ENCODE measurements at regions not wholly inside any gene's neighbourhood (a gene's known extent, or its start where the extent isn't known, plus 50 kb on each side); places are given as distances from the start of the nearest gene placed in this dataset.
A peak's percentile ranks its signal among the peaks of the same experiment; 100 is the strongest.

- Histone ChIP-seq H3K9me3 (no peaks in the 10 kb centered on the region), H3K4me1 (peaks cover 55% of the 10 kb centered on the region), H3K4me3 (no peak overlapping the region), H3K4me2 (peak overlapping the region; percentile 32; the same call in 1 of the 3 replicates), H3K27ac (peak overlapping the region; percentile 51 to 52; a peak in 3 of 6 replicates)
- TF ChIP-seq POLR2A (IDR thresholded peaks at IDR 0.05; ENCODE audit: low read length) (no peak), RNF2 (IDR thresholded peaks at IDR 0.05; ENCODE audit: borderline replicate concordance, low read depth) (no peak), CTCF (IDR thresholded peaks at IDR 0.05) (no peak), ZC3H11A (IDR thresholded peaks at IDR 0.05) (no peak), ATOH8 (CRISPR knock-in tag; IDR thresholded peaks at IDR 0.05; ENCODE audit: low read depth) (no peak), RAD21 (conservative IDR thresholded peaks at IDR 0.05 in 1 of 2, IDR thresholded peaks at IDR 0.05 in 1 of 2) (no peak), TP53 (CRISPR knock-in tag; IDR thresholded peaks at IDR 0.05) (no peak), FOSL2 (IDR thresholded peaks at IDR 0.05) (no peak), FOSL2 (CRISPR knock-in tag; IDR thresholded peaks at IDR 0.05) (no peak), RARB (CRISPR knock-in tag; IDR thresholded peaks at IDR 0.05) (no peak), EHMT2 (IDR thresholded peaks at IDR 0.05; ENCODE audit: low read depth) (no peak), MYC (IDR thresholded peaks at IDR 0.05; ENCODE audit: borderline replicate concordance, low read length) (no peak), TFCP2L1 (CRISPR knock-in tag; IDR thresholded peaks at IDR 0.05) (no peak)
- 29% methylated on average over 2 of the region's 2 CpGs for WGBS (ENCODE audit: missing lambda C conversion rate)
- peak; percentile 99 for FAIRE-seq
- no peak for ATAC-seq
- CTCF ChIA-PET = interaction anchor here (0.7 kb wide), 1 partner anchor 53 kb away, joined by 3 read pairs; no protein-coding TSS in a partner anchor
- POLR2A ChIA-PET = no interaction called here
- DNase-seq (ENCODE audit: low read depth in 1 of 2, low spot score in 1 of 2) = no peak
These were observed 61.9 kb upstream of the FAM47B start for GRCh38 chrX:34880656-34881055.

GRCh38 chrX:34881671-34882070 is 60.9 kb upstream of the FAM47B start:
- ChIA-PET POLR2A (interaction anchor here (0.7 kb wide), 1 partner anchor 47 kb away, joined by 7 read pairs; no protein-coding TSS in a partner anchor), CTCF (no interaction called here)
- H3K27ac ChIP-seq = peak overlapping the region; percentile 45 to 52; a peak in 3 of 6 replicates
- TF ChIP-seq ELK1 (IDR thresholded peaks at IDR 0.05; ENCODE audit: low read depth, low read length) (no peak), NR3C1 (IDR thresholded peaks at IDR 0.05) (no peak), RNF2 (IDR thresholded peaks at IDR 0.05; ENCODE audit: borderline replicate concordance, low read depth) (no peak), HES2 (IDR thresholded peaks at IDR 0.05) (no peak), MAFK (IDR thresholded peaks at IDR 0.05; ENCODE audit: partially characterized antibody) (no peak), CBX8 (IDR thresholded peaks at IDR 0.05) (no peak), MAZ (IDR thresholded peaks at IDR 0.05; ENCODE audit: borderline replicate concordance, low read depth, low read length) (no peak), EP300 (IDR thresholded peaks at IDR 0.05) (no peak), POLR2AphosphoS2 (conservative IDR thresholded peaks at IDR 0.05; ENCODE audit: low read length) (no peak), ATOH8 (CRISPR knock-in tag; IDR thresholded peaks at IDR 0.05; ENCODE audit: low read depth) (no peak), TP53 (CRISPR knock-in tag; IDR thresholded peaks at IDR 0.05) (no peak), NFE2L2 (conservative IDR thresholded peaks at IDR 0.05; ENCODE audit: low read length) (no peak), RCOR1 (IDR thresholded peaks at IDR 0.05; ENCODE audit: low read depth, low read length) (no peak), HOXB13 (CRISPR knock-in tag; IDR thresholded peaks at IDR 0.05; ENCODE audit: low read depth) (no peak), RFX5 (IDR thresholded peaks at IDR 0.05) (no peak), SREBF2 (IDR thresholded peaks at IDR 0.05) (no peak)
- no peaks in the 10 kb centered on the region for H3K9me3 ChIP-seq
- no peak for FAIRE-seq
- DNase-seq (ENCODE audit: low read depth in 1 of 2, low spot score in 1 of 2) = no peak
- H3K4me1 ChIP-seq = peaks cover 54% of the 10 kb centered on the region
- H3K4me2 ChIP-seq = no peak overlapping the region
- 92% methylated on average over 5 of the region's 5 CpGs for WGBS (ENCODE audit: missing lambda C conversion rate)
- no peak overlapping the region for H3K4me3 ChIP-seq
- ATAC-seq = no peak
